GM12865 (cell line): ENCODE measurements at regions not wholly inside any gene's neighbourhood (a gene's known extent, or its start where the extent isn't known, plus 50 kb on each side); places are given as distances from the start of the nearest gene placed in this dataset.

Experiments used
- DNase-seq: peaks from one replicate; pipeline ENCODE4 v3.0.0; 2010; ENCODE audit warnings: low read depth
- H3K4me3 ChIP-seq: 2 replicates; pipeline ENCODE4 v1.5.1; 2011; ENCODE audit warnings: mild to moderate bottlenecking, low read depth, low read length, control low read depth
- TF ChIP-seq, protein P1 (sequence below): IDR thresholded peaks from 2 replicates; pipeline ENCODE4 v1.5.1; 2011; ENCODE audit warnings: low read length, control low read depth, low read depth, inconsistent platforms; ENCODE audit not compliant: insufficient read depth; ENCODE audit errors: missing control alignments

DNA sequence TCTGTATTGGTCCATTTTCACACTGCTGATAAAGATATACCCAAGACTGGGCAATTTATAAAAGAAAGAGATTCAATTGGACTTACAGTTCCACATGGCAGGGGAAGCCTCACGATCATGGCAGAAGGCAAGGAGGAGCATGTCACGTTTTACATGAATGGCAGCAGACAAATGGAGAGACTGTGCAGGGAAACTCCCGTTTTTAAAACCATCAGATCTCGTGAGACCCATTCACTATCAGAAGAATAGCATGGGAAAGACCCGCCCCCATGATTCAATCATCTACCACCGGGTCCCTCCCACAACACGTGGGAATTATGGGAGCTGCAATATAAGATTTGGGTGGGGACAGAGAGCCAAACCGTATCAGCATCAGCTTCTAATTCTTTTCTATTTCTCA lies 217.0 kb downstream of the ANAPC1 start:
- no peak for DNase-seq
- TF ChIP-seq, protein P1, sequence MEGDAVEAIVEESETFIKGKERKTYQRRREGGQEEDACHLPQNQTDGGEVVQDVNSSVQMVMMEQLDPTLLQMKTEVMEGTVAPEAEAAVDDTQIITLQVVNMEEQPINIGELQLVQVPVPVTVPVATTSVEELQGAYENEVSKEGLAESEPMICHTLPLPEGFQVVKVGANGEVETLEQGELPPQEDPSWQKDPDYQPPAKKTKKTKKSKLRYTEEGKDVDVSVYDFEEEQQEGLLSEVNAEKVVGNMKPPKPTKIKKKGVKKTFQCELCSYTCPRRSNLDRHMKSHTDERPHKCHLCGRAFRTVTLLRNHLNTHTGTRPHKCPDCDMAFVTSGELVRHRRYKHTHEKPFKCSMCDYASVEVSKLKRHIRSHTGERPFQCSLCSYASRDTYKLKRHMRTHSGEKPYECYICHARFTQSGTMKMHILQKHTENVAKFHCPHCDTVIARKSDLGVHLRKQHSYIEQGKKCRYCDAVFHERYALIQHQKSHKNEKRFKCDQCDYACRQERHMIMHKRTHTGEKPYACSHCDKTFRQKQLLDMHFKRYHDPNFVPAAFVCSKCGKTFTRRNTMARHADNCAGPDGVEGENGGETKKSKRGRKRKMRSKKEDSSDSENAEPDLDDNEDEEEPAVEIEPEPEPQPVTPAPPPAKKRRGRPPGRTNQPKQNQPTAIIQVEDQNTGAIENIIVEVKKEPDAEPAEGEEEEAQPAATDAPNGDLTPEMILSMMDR = no peak
- no peak overlapping the region for H3K4me3 ChIP-seq

DNA sequence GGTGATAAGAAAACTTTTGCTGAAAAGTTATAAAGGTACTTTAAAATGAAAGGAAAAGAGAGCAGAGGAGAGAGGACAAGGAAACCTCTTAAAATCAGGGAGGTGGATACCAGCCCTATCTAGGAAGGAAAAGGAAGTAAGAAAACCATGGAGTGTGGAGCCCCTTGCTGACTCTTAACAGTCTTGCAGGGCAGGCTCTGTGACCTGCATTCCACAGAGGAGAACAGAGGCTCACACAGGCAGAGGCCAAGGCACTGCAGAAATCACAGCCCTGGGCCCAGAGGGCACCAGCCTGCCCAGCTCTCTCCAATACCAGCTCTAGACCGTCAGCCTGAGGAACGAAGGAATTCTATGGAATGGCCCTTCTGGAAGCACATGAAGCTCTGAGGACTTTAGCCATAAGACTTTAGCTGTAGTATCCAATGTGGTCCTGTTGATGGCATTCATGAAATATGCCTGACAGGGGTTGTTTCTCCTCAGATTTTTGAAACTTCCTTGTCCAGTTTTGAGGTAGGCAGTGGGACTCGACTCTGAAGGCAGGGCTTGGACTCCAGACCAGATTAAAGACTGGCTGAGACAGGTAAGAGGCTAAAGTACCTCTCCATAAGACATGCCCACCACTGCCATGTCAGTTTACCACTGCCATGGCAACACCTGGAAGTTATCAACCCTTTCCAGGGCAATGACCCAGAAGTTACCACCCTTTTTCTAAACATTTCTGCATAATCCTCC lies 216.3 kb downstream of the ANAPC1 start:
- DNase-seq = no peak
- TF ChIP-seq, protein P1 = no peak
- H3K4me3 ChIP-seq = no peak overlapping the region

DNA sequence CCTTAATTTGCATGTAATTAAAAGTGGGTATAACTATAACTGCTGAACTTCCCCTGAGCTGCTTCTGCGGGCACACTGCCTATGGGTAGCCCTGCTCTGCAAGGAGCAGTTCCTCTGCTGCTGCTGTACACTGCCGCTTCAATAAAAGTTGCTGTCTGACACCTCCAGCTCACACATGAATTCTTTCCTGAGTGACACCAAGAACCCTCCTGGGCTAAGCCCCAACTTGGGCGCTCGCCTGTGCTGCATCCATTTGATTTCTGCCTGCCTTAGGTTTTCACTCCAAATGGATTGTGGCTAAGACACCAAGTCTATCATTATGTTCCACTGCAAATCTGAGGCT lies 215.7 kb downstream of the ANAPC1 start:
- no peak overlapping the region for H3K4me3 ChIP-seq
- DNase-seq = no peak
- TF ChIP-seq, protein P1 = no peak

DNA sequence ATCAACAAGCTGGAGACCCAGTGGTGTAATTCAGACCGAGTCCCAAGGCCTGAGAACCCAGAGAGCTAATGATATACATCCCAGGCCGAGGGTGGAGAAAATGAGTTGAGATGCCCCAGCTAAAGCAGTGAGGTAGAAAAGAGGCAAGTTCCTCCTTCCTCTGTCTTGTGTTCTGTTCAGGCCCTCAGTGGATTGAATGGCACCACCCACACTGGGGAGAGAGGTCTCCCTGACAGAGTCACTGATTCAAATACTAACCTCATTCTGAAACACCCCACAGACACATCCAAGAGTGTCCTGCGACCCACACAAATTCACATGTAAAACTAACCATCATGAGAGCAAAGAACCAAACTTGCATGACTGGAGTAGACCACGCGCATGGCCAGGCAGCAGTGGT lies 215.3 kb downstream of the ANAPC1 start:
- TF ChIP-seq, protein P1 = no peak
- H3K4me3 ChIP-seq = no peak overlapping the region
- DNase-seq = peak; percentile 5

DNA sequence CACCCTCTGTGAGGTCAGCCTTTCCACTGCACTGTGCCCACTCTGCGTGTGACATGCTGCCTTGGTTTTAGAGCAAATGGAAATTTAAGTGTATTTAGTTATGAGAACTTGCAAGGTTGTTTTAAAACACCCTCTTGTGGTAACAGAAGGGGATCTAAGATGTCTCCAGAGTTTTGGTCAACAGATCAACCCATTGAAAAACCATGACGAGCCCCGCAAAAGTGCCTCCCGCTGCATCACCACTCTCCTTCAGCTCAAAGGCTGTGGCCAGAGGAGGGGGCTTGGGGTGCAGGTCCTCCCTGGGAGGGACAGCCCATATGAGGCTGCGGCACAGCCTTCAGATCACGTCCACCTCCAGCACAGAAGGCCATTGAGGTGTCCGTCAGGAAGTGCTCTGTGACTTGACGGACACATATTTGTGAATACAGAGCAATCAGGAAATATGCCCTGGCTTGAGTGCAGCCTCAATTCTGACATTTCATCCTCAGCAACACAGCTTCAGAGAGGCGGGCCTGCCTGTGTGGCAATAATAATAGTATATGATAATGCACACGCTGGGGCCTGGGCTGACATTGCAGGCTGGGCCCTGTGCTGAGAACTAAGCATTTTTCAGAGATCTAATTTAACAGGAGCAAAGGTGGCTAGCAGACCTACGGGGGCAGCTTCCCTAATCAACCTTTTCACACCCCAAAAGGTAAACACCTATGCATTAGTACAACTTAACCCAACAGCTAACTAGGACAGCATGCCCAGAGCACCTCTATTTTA lies 213.9 kb downstream of the ANAPC1 start:
- no peak overlapping the region for H3K4me3 ChIP-seq
- no peak for DNase-seq
- TF ChIP-seq, protein P1 = no peak

DNA sequence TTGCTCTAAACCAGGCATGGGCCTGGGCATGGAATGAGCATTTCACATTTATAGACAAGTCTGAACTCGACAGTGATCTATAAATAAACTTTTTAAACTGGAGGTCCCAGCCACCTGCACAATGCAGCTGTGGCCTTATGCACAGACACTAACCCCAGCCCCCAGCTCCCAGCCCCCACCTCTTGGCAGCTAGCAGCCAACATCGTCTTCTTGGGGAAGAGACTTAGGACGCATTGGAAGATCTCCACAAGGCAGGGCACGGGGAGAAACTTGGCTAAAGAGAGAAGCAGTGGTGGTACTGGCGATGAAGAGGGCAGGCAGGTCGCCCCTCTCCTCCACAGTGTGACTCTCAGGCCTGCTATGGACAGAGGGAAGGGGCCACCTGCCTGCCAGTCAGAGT lies 213.2 kb downstream of the ANAPC1 start:
- TF ChIP-seq, protein P1 = no peak
- H3K4me3 ChIP-seq = no peak overlapping the region
- DNase-seq = no peak
